ENCODE measurements at regions not wholly inside any gene's neighbourhood (a gene's known extent, or its start where the extent isn't known, plus 50 kb on each side); places are given as distances from the start of the nearest gene placed in this dataset.
A peak's percentile ranks its signal among the peaks of the same experiment; 100 is the strongest.

GRCh38 chr20:34163307-34163706, 51.3 kb upstream of the EIF2S2 start:
- TF ChIP-seq CTCF (IDR thresholded peaks at IDR 0.05) = no peak
- no peaks in the 10 kb centered on the region for H3K4me1 ChIP-seq
- no peaks in the 10 kb centered on the region for H3K9me3 ChIP-seq
- peak in 2 of 4 donors; percentile 19 to 50 for DNase-seq
- H3K27me3 ChIP-seq = no peaks in the 10 kb centered on the region
- intact Hi-C loops (cut with DNase I) = no loop called here
- no peak overlapping the region for H3K4me3 ChIP-seq
- no peaks in the 10 kb centered on the region for H3K36me3 ChIP-seq
- H3K27ac ChIP-seq = no peak overlapping the region
- no peak for ATAC-seq

DNA sequence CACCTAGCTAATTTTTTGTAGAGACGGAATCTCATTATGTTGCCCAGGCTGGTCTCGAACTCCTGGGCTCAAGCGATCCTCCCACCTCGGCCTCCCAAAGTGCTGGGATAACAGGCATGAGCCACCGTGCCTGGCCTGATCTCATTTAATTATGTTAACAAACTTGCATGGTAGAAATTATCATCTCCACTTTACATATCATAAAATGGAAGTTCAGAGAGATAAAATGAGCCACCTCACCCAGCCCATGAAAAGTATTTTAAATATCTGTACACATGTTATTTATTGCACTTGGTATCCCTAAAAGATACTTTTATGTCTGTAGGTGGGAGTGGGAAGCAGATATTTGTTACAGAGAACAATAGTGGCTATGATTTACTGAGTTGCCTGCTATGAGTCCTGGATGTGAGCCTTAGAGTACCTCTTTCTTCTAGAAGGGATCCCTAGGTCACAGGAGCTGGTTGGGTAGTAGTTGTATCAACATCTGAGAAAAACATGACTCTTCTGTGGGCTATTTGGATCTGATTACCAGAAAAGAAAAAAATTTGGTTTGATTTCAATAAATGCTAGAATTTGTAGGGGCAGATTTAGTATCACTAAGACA, 52.4 kb upstream of the EIF2S2 start:
- no peak overlapping the region for H3K4me3 ChIP-seq
- H3K27me3 ChIP-seq = no peaks in the 10 kb centered on the region
- no peak for ATAC-seq

GRCh38 chr20:34165018-34165619, 53.1 kb upstream of the EIF2S2 start:
- ATAC-seq = no peak
- Histone ChIP-seq H3K9me3 (no peaks in the 10 kb centered on the region), H3K27ac (no peak overlapping the region), H3K27me3 (no peaks in the 10 kb centered on the region), H3K4me1 (no peaks in the 10 kb centered on the region), H3K4me3 (no peak overlapping the region), H3K36me3 (no peaks in the 10 kb centered on the region)
- TF ChIP-seq CTCF (IDR thresholded peaks at IDR 0.05) = no peak
- no peak for DNase-seq
- intact Hi-C loops (cut with DNase I) = no loop called here

More for the DNA sequence above, 52.4 kb upstream of the EIF2S2 start:
- intact Hi-C loops (cut with DNase I) = no loop called here
- H3K36me3 ChIP-seq = no peaks in the 10 kb centered on the region
- H3K9me3 ChIP-seq = no peaks in the 10 kb centered on the region
- no peak for DNase-seq
- no peak overlapping the region for H3K27ac ChIP-seq
- H3K4me1 ChIP-seq = no peaks in the 10 kb centered on the region
- TF ChIP-seq CTCF (IDR thresholded peaks at IDR 0.05) = no peak

DNA sequence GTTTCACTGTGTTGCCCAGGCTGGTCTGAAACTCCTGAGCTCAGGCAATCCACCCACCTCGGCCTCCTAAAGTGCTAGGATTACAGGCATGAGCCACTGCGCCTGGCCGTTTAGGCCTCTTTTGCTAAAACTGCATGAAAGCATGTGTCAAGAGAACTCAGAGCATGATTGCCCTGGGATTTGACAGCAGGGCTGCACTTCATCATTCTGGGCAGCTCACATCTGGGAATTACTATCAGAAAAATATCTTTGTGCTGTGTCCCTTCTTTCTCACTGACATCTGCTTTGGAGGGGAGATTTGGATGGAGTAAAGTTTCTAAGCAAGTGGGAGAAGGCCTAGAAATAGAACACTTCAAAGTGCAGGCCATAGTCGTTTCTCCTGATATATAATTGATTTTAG, 59.6 kb upstream of the EIF2S2 start:
- no peak overlapping the region for H3K4me3 ChIP-seq
- H3K9me3 ChIP-seq = no peaks in the 10 kb centered on the region
- no peak for ATAC-seq
- no peak overlapping the region for H3K27ac ChIP-seq
- intact Hi-C loops (cut with DNase I) = no loop called here
- no peak for DNase-seq
- H3K4me1 ChIP-seq = no peaks in the 10 kb centered on the region
- H3K27me3 ChIP-seq = no peaks in the 10 kb centered on the region
- H3K36me3 ChIP-seq = no peaks in the 10 kb centered on the region
- no peak for TF ChIP-seq CTCF (IDR thresholded peaks at IDR 0.05)

DNA sequence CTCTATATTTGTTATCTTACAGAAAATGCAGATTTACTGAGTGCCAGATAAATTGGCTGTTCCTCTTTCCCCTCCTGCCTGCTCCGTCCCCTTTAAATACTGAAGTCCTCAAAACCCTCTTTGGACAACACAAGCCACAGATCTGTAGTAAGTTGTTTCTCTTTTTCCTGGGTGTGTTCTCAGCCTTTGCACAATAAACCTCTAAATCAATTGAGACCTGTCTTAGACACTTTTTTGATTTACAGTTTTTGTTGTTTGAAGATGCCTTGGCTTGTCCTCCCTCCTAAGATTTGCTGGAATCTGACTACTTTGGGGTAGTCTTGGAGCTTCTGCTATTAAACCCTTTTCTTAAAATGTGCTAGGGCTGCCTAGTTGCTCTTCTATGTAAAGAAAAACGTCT, 60.9 kb upstream of the EIF2S2 start:
- TF ChIP-seq CTCF (IDR thresholded peaks at IDR 0.05) = no peak

More for the DNA sequence above, 60.9 kb upstream of the EIF2S2 start:
- Histone ChIP-seq H3K4me3 (no peak overlapping the region), H3K27ac (no peak overlapping the region), H3K4me1 (no peaks in the 10 kb centered on the region), H3K9me3 (no peaks in the 10 kb centered on the region), H3K27me3 (no peaks in the 10 kb centered on the region), H3K36me3 (no peaks in the 10 kb centered on the region)
- intact Hi-C loops (cut with DNase I) = no loop called here
- ATAC-seq (no peak), DNase-seq (no peak)

Measured in left lung (tissue), 4 donors.